NCI-H2227 treated with DMSO at 0.1 percent for 48 hours (cell line): ENCODE measurements at regions not wholly inside any gene's neighbourhood (a gene's known extent, or its start where the extent isn't known, plus 50 kb on each side); places are given as distances from the start of the nearest gene placed in this dataset.
"Not testable (repeated sequence)": the region's sequence is repeated elsewhere in the genome, so short reads cannot be mapped to it uniquely, and the experiment has no call there.

ENCODE experiments used
- DNase-seq: peaks from one replicate; lab custom pipeline; 2025; lab: John Stamatoyannopoulos, UW

GRCh38 chr7:42685911-42686310 is 226.0 kb downstream of the C7orf25 start:
- no peak for DNase-seq

GRCh38 chr7:42677751-42678699 is 233.8 kb downstream of the C7orf25 start:
- no peak for DNase-seq

- DNase-seq, result no peak
These were observed 237.3 kb downstream of the C7orf25 start for GRCh38 chr7:42674541-42674940.

- DNase-seq, result no peak
These were observed 237.9 kb downstream of the C7orf25 start for GRCh38 chr7:42673951-42674350.

GRCh38 chr7:42672339-42672999 is 239.4 kb downstream of the C7orf25 start:
- no peak for DNase-seq

- no peak for DNase-seq
These were observed 240.2 kb downstream of the C7orf25 start for GRCh38 chr7:42671627-42672026.

- no peak for DNase-seq
These were observed 244.9 kb downstream of the C7orf25 start for GRCh38 chr7:42666994-42667393.

GRCh38 chr7:42662862-42663261 is 249.0 kb downstream of the C7orf25 start:
- DNase-seq, result no peak

- no peak for DNase-seq
These were observed 250.6 kb downstream of the C7orf25 start for GRCh38 chr7:42661312-42661711.

- no peak for DNase-seq
These were observed 261.2 kb downstream of the C7orf25 start for GRCh38 chr7:42650701-42651100.

GRCh38 chr7:42650171-42650570 is 261.7 kb downstream of the C7orf25 start:
- DNase-seq, result no peak

- no peak for DNase-seq
These were observed 266.0 kb downstream of the C7orf25 start for GRCh38 chr7:42645906-42646305.

- DNase-seq, result no peak
These were observed 269.2 kb downstream of the C7orf25 start for GRCh38 chr7:42642699-42643098.

- DNase-seq, result no peak
These were observed 271.9 kb downstream of the C7orf25 start for GRCh38 chr7:42639930-42640329.

GRCh38 chr7:42636380-42636779 is 275.5 kb downstream of the C7orf25 start:
- not testable (repeated sequence) for DNase-seq

GRCh38 chr7:42628054-42628453 is 283.8 kb downstream of the C7orf25 start:
- DNase-seq, result no peak

GRCh38 chr7:42627626-42628025 is 284.2 kb downstream of the C7orf25 start:
- DNase-seq, result no peak

- no peak for DNase-seq
These were observed 284.8 kb downstream of the C7orf25 start for GRCh38 chr7:42627101-42627500.

- no peak for DNase-seq
These were observed 286.4 kb downstream of the C7orf25 start for GRCh38 chr7:42625421-42625820.

- DNase-seq, result no peak
These were observed 287.4 kb downstream of the C7orf25 start for GRCh38 chr7:42624471-42624870.

- no peak for DNase-seq
These were observed 290.2 kb downstream of the C7orf25 start for GRCh38 chr7:42621543-42622219.

- DNase-seq, result no peak
These were observed 293.1 kb downstream of the C7orf25 start for GRCh38 chr7:42618651-42619360.
